Activated CD8-positive, alpha-beta memory T cell treated with anti-CD3 and anti-CD28 coated beads for 36 hours (primary cell): ENCODE measurements at regions not wholly inside any gene's neighbourhood (a gene's known extent, or its start where the extent isn't known, plus 50 kb on each side); places are given as distances from the start of the nearest gene placed in this dataset.

Source experiments
- CTCF ChIA-PET: fragments of 350-600 bp; sonication (Branson Sonifier 250); formaldehyde crosslinking; loops from one replicate; lab custom pipeline; 2021; ENCODE audit warnings: antibody characterized with exemption; lab: Charles Lee
- POLR2A ChIA-PET: fragments of 350-600 bp; sonication (Branson Sonifier 250); formaldehyde crosslinking; loops from one replicate; lab custom pipeline; 2021; ENCODE audit warnings: antibody characterized with exemption; lab: Charles Lee

- CTCF ChIA-PET = no interaction called here
Observed at GRCh38 chr10:36232935-36233334, 590.8 kb upstream of the FZD8 start.

DNA sequence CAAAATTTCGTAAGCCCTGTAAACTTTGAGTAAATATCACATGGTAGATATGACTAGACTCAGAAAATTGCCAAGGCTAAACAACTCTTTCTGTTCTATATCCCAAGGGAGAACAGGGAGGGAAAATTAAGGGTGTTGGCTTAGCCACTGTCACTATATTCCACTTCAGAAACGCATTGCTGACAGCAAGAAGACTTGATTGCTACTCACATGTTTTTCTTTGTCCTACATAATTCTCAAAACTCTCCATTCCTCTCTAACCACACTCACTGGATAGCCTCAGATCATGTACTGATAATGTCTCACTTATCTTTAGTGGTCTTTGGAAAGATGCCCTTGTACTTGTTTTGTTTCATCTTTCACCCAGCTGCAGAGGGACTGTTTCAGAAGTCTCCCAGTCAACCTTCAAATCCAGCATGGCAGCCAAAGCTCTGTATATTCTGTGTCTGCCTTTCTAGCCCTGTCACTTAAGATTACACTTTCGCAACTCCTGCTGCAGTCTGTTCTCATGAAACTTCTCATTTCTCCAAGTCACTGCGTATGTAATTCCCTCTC, 582.4 kb upstream of the FZD8 start:
- CTCF ChIA-PET = no interaction called here
- POLR2A ChIA-PET = no interaction called here

More at GRCh38 chr10:36232935-36233334, 590.8 kb upstream of the FZD8 start:
- POLR2A ChIA-PET = no interaction called here

GRCh38 chr10:36221101-36221500, 579.0 kb upstream of the FZD8 start:
- POLR2A ChIA-PET = no interaction called here
- CTCF ChIA-PET = no interaction called here

DNA sequence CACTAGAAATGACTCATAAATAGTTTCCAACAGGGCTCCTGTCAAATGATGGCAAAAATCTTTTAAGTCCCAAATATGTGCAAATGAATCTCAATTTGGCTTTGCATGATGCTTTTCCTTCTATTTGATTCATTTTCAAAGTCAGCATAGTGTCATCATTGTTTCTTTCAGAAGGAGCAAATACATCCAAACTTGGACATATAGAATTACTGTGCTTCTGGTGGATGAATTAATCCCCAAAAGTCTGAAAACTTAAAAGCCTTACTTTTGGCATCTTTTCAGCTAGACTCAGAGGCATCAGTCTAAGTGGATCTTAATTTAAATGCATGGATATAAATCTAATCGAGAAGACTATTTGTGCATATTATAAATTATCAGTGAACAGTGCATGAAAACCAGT, 578.1 kb upstream of the FZD8 start:
- ChIA-PET POLR2A (no interaction called here), CTCF (no interaction called here)

DNA sequence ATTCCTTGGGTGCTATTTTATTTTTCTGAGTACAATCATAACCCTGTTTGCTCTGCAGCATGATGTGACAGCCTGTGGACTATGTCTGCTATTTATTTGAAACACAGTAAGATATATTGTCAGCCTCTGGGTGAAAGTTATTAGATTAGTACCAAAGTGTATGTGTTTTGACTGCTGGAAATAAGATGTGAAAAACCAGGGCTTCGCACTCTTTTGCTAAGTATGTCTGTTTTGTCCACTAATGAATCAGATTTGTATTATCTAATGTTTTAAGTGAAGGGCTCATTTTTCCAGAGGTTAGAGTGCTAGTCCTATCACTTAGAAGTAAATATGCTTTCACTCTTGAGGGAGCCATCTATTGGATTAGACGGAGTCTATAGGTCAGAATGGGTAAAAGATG, 569.8 kb upstream of the FZD8 start:
- ChIA-PET CTCF (no interaction called here), POLR2A (no interaction called here)

GRCh38 chr10:36209480-36209879, 567.4 kb upstream of the FZD8 start:
- ChIA-PET POLR2A (no interaction called here), CTCF (no interaction called here)

DNA sequence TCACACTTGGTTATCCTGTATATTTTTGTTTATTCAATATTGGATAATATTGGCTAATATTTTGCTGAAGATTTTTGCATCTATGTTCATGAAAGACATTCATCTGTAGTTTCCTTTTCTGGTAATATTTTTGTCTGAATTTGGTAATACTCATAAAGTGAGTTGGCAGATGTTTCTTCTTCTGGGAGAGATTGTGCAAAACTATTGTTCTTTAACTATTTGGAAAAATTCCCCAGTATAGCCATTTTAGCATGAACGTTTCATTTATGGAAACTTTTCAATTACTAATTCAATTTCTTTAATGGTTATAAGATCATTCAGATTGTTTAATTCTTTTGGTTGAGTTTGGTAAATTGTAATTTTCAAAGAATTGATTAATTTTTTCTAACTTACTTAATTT, 560.8 kb upstream of the FZD8 start:
- ChIA-PET POLR2A (no interaction called here), CTCF (no interaction called here)

- POLR2A ChIA-PET = no interaction called here
- CTCF ChIA-PET = no interaction called here
Observed at GRCh38 chr10:36200577-36200976, 558.5 kb upstream of the FZD8 start.

DNA sequence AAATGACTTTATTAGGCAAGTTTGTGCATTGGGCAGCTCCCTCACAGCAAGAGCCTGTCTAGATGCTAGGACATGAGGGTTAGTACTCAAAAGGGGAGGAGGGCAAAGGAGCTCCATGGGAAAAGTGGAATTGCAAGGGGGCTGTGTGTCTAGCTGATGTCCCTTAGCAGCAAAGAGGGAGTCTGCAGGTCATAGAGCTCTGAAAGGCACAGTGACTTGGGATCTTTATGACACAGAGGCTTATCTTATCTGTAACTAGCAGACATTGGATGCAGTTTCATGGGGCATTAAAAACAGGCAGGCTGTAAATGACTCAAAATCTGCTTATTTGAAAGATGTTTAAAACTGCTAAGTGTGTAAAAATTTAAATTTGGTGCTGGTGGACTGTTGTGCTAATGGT, 556.2 kb upstream of the FZD8 start:
- POLR2A ChIA-PET = no interaction called here
- CTCF ChIA-PET = no interaction called here

- POLR2A ChIA-PET = no interaction called here
- CTCF ChIA-PET = no interaction called here
Observed at GRCh38 chr10:36195364-36195763, 553.3 kb upstream of the FZD8 start.

- CTCF ChIA-PET = no interaction called here
- POLR2A ChIA-PET = no interaction called here
Observed at GRCh38 chr10:36194276-36194675, 552.2 kb upstream of the FZD8 start.

- POLR2A ChIA-PET = no interaction called here
- CTCF ChIA-PET = no interaction called here
Observed at GRCh38 chr10:36191009-36191408, 548.9 kb upstream of the FZD8 start.

GRCh38 chr10:36188461-36188860, 546.4 kb upstream of the FZD8 start:
- CTCF ChIA-PET = no interaction called here
- POLR2A ChIA-PET = no interaction called here

- ChIA-PET CTCF (no interaction called here), POLR2A (no interaction called here)
Observed at GRCh38 chr10:36188080-36188453, 546.0 kb upstream of the FZD8 start.

GRCh38 chr10:36187380-36188079, 545.4 kb upstream of the FZD8 start:
- ChIA-PET CTCF (interaction anchor here (0.7 kb wide), 1 partner anchor 1863 kb away, joined by 3 read pairs; no protein-coding TSS in a partner anchor), POLR2A (no interaction called here)

DNA sequence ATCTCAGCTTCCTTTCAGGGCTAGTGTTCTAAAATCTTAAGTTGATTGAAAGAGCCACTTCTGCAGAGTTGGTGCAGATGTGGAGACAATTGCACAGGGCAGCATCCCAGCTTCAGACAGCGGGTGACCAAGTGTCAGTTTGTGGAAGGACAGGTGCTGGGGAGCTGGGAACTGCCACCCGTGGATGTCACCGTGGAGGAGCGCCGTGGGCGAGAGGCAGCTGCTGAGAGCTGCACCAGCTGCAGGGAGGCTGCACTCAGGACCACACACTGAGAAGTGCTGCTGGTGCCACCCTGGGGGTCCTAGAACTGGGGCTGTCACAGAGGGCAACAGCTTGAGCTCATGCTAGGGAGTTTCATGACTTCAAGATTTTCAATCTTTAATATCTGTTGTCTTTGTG, 543.0 kb upstream of the FZD8 start:
- POLR2A ChIA-PET = no interaction called here
- CTCF ChIA-PET = interaction anchor here (0.7 kb wide), 1 partner anchor 12 kb away, joined by 4 read pairs; no protein-coding TSS in a partner anchor

GRCh38 chr10:36183726-36184125, 541.6 kb upstream of the FZD8 start:
- ChIA-PET CTCF (no interaction called here), POLR2A (no interaction called here)

- ChIA-PET POLR2A (no interaction called here), CTCF (no interaction called here)
Observed at GRCh38 chr10:36183056-36183455, 541.0 kb upstream of the FZD8 start.

DNA sequence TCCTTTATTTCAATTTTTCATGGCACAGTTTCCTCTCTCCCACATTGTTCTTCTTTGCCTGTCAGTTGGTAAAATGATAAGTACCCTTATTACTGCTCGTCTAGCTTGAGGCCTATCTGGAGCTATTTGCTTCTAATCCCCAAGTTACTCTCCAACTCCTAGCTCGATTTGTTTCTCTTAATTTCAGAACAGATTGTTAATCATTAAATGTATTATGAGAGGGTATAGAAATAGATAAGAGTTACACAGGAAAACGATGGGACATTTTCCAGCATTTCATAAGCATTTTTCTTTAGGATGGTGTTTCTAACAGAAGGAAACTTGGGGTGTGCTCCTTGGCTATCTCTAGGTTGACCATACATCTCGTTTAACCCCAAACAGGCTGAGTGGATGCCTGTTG, 540.5 kb upstream of the FZD8 start:
- ChIA-PET POLR2A (no interaction called here), CTCF (no interaction called here)

GRCh38 chr10:36182179-36182566, 540.1 kb upstream of the FZD8 start:
- CTCF ChIA-PET = no interaction called here
- POLR2A ChIA-PET = no interaction called here

GRCh38 chr10:36181426-36182178, 539.5 kb upstream of the FZD8 start:
- POLR2A ChIA-PET = no interaction called here
- CTCF ChIA-PET = no interaction called here
